ENCODE measurements at regions not wholly inside any gene's neighbourhood (a gene's known extent, or its start where the extent isn't known, plus 50 kb on each side); places are given as distances from the start of the nearest gene placed in this dataset.

DNA sequence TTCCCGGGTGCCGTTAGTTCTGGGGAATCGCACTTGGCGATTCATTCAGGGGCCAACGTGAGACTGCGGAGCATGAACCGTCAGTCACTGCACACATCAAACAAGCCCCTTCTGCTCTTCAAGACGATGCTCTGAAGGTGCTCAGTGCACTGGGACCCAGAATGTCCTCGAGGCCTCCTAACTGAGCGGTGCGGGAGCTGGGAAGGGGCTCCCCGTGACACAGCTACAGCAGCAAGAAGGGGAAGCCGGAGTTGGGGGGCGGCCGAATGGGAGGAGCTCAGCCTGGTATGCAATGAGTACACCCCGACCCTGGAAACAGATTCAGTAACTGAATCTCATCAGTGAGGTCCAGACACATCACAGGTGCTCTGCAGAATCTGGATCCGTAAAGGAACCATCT is 150.8 kb downstream of the SHANK2 start:
- TF ChIP-seq FOXK2 (IDR thresholded peaks at IDR 0.05): no peak
- no peak for TF ChIP-seq BHLHE40 (IDR thresholded peaks at IDR 0.05; ENCODE audit: borderline replicate concordance)
- TF ChIP-seq CTBP1 (IDR thresholded peaks at IDR 0.05; ENCODE audit: borderline replicate concordance): no peak
- no peak for TF ChIP-seq LEF1 (IDR thresholded peaks at IDR 0.05; ENCODE audit: borderline replicate concordance)
- no peak for TF ChIP-seq SP1 (IDR thresholded peaks at IDR 0.05)
- TF ChIP-seq ARNT (IDR thresholded peaks at IDR 0.05): no peak
